Keratinocyte (primary cell): ENCODE measurements at regions not wholly inside any gene's neighbourhood (a gene's known extent, or its start where the extent isn't known, plus 50 kb on each side); places are given as distances from the start of the nearest gene placed in this dataset.

Experiments used
- DNase-seq: peaks from one replicate; pipeline ENCODE4 v3.0.0-alpha.2; 2011; ENCODE audit warnings: low read depth, missing footprints, low spot score
- FAIRE-seq: peaks from 2 replicates; lab custom pipeline; 2011; peaks lifted over from hg19 to GRCh38; lab: Jason Lieb, UNC
- H2AFZ ChIP-seq: 2 replicates; pipeline ENCODE4 v1.6.0; 2012; ENCODE audit warnings: low read length, control low read depth, inconsistent platforms; ENCODE audit not compliant: control insufficient read depth
- H3K27ac ChIP-seq: 2 replicates; pipeline ENCODE4 v1.5.1; 2011; ENCODE audit warnings: low read length; ENCODE audit not compliant: control insufficient read depth, insufficient read depth
- H3K27me3 ChIP-seq: 3 replicates; pipeline ENCODE4 v1.6.0; 2011; ENCODE audit warnings: low read length; ENCODE audit not compliant: control insufficient read depth, insufficient read depth; ENCODE audit errors: extremely low read depth
- H3K36me3 ChIP-seq, 2 experiments: 2 replicates in 1 of 2; 3 replicates in 1 of 2; pipeline ENCODE4 v1.5.1; 2011; ENCODE audit warnings: low read length in 2 of 2, mild to moderate bottlenecking in 1 of 2; ENCODE audit not compliant: control insufficient read depth in 2 of 2, insufficient read depth in 2 of 2; ENCODE audit errors: extremely low read depth in 1 of 2
- H3K4me1 ChIP-seq: 3 replicates; pipeline ENCODE4 v1.5.1; 2011; ENCODE audit warnings: low read length; ENCODE audit not compliant: control insufficient read depth, insufficient read depth; ENCODE audit errors: extremely low read depth
- H3K4me2 ChIP-seq: 3 replicates; pipeline ENCODE4 v1.6.0; 2011; ENCODE audit warnings: low read depth, low read length; ENCODE audit not compliant: control insufficient read depth, insufficient read depth; ENCODE audit errors: extremely low read depth
- H3K4me3 ChIP-seq, 3 experiments: fragments of 200-600 bp in 1 of 3; sonication (generic) in 1 of 3; 2 replicates in 2 of 3; 3 replicates in 1 of 3; pipeline ENCODE4 v1.5.1; 2011 to 2016; ENCODE audit warnings: low read length in 3 of 3, mild to moderate bottlenecking in 3 of 3, control low read depth in 2 of 3, inconsistent platforms in 1 of 3, low read depth in 1 of 3, mixed read lengths in 1 of 3, mixed run types in 1 of 3, moderate library complexity in 1 of 3; ENCODE audit not compliant: control insufficient read depth in 2 of 3, insufficient read depth in 2 of 3; ENCODE audit errors: extremely low read depth in 1 of 3
- H3K79me2 ChIP-seq: 2 replicates; pipeline ENCODE4 v1.6.0; 2012; ENCODE audit warnings: low read length; ENCODE audit not compliant: control insufficient read depth, insufficient read depth
- H3K9ac ChIP-seq: 3 replicates; pipeline ENCODE4 v1.6.0; 2011; ENCODE audit warnings: low read length; ENCODE audit not compliant: control insufficient read depth, insufficient read depth; ENCODE audit errors: extremely low read depth
- H3K9me1 ChIP-seq: 3 replicates; pipeline ENCODE4 v1.6.0; 2011; ENCODE audit warnings: low read length; ENCODE audit not compliant: control insufficient read depth, insufficient read depth; ENCODE audit errors: extremely low read depth
- H3K9me3 ChIP-seq: 2 replicates; pipeline ENCODE4 v1.5.1; 2012; ENCODE audit warnings: low read depth, low read length; ENCODE audit not compliant: control insufficient read depth
- H4K20me1 ChIP-seq: 3 replicates; pipeline ENCODE4 v1.6.0; 2011; ENCODE audit warnings: low read length; ENCODE audit not compliant: control insufficient read depth, insufficient read depth; ENCODE audit errors: extremely low read depth
- CTCF ChIP-seq, 3 experiments: IDR thresholded peaks in 1 of 3; conservative IDR thresholded peaks in 1 of 3; optimal IDR thresholded peaks in 1 of 3; 2 replicates in 2 of 3; 3 replicates in 1 of 3; pipeline versions ENCODE3 to v1.5.1; 2011; ENCODE audit warnings: low read length in 3 of 3, mild to moderate bottlenecking in 3 of 3, moderate library complexity in 2 of 3, control low read depth in 1 of 3, inconsistent platforms in 1 of 3; ENCODE audit not compliant: insufficient read depth in 2 of 3; ENCODE audit errors: extremely low read depth in 1 of 3
- EZH2 ChIP-seq: IDR thresholded peaks from one replicate; pipeline ENCODE4 v1.6.1; 2012; ENCODE audit warnings: inconsistent platforms, mild to moderate bottlenecking, low read length, moderate library complexity
- dilution Hi-C: fragments of 300-500 bp; cut with MboI; formaldehyde crosslinking; loops from one replicate; pipeline ENCODE4 v1.7.0; 2020; ENCODE audit warnings: low sequenced_read_pairs; ENCODE audit not compliant: extremely low pct_ligation_motif_present

- no peaks in the 10 kb centered on the region for H3K79me2 ChIP-seq
- dilution Hi-C loops: no loop called here
- no peak overlapping the region for H3K9ac ChIP-seq
- FAIRE-seq (no peak), DNase-seq (no peak)
- no peaks in the 10 kb centered on the region for H4K20me1 ChIP-seq
- no peak overlapping the region for H3K27ac ChIP-seq
- H3K36me3 ChIP-seq: no peaks in the 10 kb centered on the region
- H3K27me3 ChIP-seq: no peaks in the 10 kb centered on the region
- H3K4me1 ChIP-seq: no peaks in the 10 kb centered on the region
- no peak overlapping the region for H3K4me3 ChIP-seq
- no peaks in the 10 kb centered on the region for H3K9me3 ChIP-seq
- no peak overlapping the region for H3K4me2 ChIP-seq
- no peak for TF ChIP-seq CTCF (optimal IDR thresholded peaks at IDR 0.05 in 1 of 3, IDR thresholded peaks at IDR 0.05 in 1 of 3, conservative IDR thresholded peaks at IDR 0.05 in 1 of 3; ENCODE audit: extremely low read depth in 1 of 3, insufficient read depth in 2 of 3, low read length in 3 of 3)
- TF ChIP-seq EZH2: no peak
- H2AFZ ChIP-seq: no peak overlapping the region
- H3K9me1 ChIP-seq: no peaks in the 10 kb centered on the region
Observed at GRCh38 chr11:33540427-33540826, 160.2 kb downstream of the C11orf91 start.

- Histone ChIP-seq H3K27me3 (no peaks in the 10 kb centered on the region), H3K4me3 (no peak overlapping the region), H3K79me2 (no peaks in the 10 kb centered on the region), H3K4me2 (no peak overlapping the region), H3K4me1 (no peaks in the 10 kb centered on the region), H3K9me1 (no peaks in the 10 kb centered on the region), H2AFZ (no peak overlapping the region), H3K27ac (no peak overlapping the region), H3K9me3 (peaks cover 2% of the 10 kb centered on the region), H3K9ac (no peak overlapping the region), H3K36me3 (no peaks in the 10 kb centered on the region), H4K20me1 (no peaks in the 10 kb centered on the region)
- dilution Hi-C loops: no loop called here
- no peak for FAIRE-seq
- no peak for DNase-seq
- TF ChIP-seq CTCF (optimal IDR thresholded peaks at IDR 0.05 in 1 of 3, IDR thresholded peaks at IDR 0.05 in 1 of 3, conservative IDR thresholded peaks at IDR 0.05 in 1 of 3; ENCODE audit: extremely low read depth in 1 of 3, insufficient read depth in 2 of 3, low read length in 3 of 3) (no peak), EZH2 (no peak)
Observed at GRCh38 chr11:33539751-33540150, 160.9 kb downstream of the C11orf91 start.
